ENCODE measurements at regions not wholly inside any gene's neighbourhood (a gene's known extent, or its start where the extent isn't known, plus 50 kb on each side); places are given as distances from the start of the nearest gene placed in this dataset.

DNA sequence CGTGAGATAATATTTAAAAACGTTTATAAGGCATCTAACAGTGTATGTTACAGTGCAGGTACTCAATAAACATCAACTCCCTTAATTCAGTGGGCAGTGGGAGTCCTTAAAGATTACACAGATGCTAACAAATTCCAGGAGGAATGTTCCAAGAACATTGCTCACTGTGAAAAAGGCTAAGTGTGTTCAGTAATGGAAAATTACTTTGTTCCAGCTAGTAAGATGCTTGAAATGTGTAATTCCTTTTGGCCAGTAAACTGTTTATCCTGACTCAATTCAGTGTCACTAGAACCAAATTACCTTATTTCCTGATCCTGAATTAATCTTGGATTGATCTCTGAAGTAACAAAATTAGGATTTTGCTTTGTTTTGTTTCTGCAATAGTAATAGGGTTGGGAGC lies 54.2 kb upstream of the SEMA6D start:
- TF ChIP-seq, protein P1, sequence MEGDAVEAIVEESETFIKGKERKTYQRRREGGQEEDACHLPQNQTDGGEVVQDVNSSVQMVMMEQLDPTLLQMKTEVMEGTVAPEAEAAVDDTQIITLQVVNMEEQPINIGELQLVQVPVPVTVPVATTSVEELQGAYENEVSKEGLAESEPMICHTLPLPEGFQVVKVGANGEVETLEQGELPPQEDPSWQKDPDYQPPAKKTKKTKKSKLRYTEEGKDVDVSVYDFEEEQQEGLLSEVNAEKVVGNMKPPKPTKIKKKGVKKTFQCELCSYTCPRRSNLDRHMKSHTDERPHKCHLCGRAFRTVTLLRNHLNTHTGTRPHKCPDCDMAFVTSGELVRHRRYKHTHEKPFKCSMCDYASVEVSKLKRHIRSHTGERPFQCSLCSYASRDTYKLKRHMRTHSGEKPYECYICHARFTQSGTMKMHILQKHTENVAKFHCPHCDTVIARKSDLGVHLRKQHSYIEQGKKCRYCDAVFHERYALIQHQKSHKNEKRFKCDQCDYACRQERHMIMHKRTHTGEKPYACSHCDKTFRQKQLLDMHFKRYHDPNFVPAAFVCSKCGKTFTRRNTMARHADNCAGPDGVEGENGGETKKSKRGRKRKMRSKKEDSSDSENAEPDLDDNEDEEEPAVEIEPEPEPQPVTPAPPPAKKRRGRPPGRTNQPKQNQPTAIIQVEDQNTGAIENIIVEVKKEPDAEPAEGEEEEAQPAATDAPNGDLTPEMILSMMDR (IDR thresholded peaks at IDR 0.05; ENCODE audit: low read depth, low read length, poor library complexity, severe bottlenecking): no peak
- TF ChIP-seq EZH2phosphoT487 (IDR thresholded peaks at IDR 0.05; ENCODE audit: borderline replicate concordance, low read length): no peak
